Caco-2 (cell line): ENCODE measurements at regions not wholly inside any gene's neighbourhood (a gene's known extent, or its start where the extent isn't known, plus 50 kb on each side); places are given as distances from the start of the nearest gene placed in this dataset.

ENCODE experiments used
- BruUV-seq: library from RNA; stranded (reverse); fragments of 400-500 nt; replicated peaks from 2 replicates; lab custom pipeline; 2021; lab: Mats Ljungman, UMichigan
- CTCF ChIA-PET: fragments of 300-600 bp; sonication (Branson Sonifier 250); formaldehyde crosslinking; loops from one replicate; lab custom pipeline; 2022; ENCODE audit warnings: antibody characterized with exemption; lab: Charles Lee
- POLR2A ChIA-PET: fragments of 300-600 bp; sonication (Branson Sonifier 250); formaldehyde crosslinking; loops from one replicate; lab custom pipeline; 2022; ENCODE audit warnings: antibody characterized with exemption; lab: Charles Lee
- DNase-seq, 2 experiments: peaks; one replicate each; pipeline versions ENCODE4 v3.0.0 to v3.0.0-alpha.2; 2020 to 2022
- H3K27me3 ChIP-seq: replicated peaks from 2 replicates; pipeline ENCODE4 v1.6.0; 2011; ENCODE audit warnings: low read length; ENCODE audit not compliant: control insufficient read depth, insufficient read depth
- H3K36me3 ChIP-seq: 2 replicates; pipeline ENCODE4 v1.5.1; 2011; ENCODE audit warnings: low read length; ENCODE audit not compliant: control insufficient read depth, insufficient read depth
- H3K4me1 ChIP-seq: fragments of 250-450 bp; sonication (Bioruptor Pico); 2 replicates; pipeline ENCODE4 v1.5.1; 2020; ENCODE audit warnings: mild to moderate bottlenecking
- H3K4me3 ChIP-seq: 2 replicates; pipeline ENCODE4 v1.5.1; 2011; ENCODE audit warnings: low read depth, mild to moderate bottlenecking, control low read depth, low read length
- H3K9me3 ChIP-seq: fragments of 250-450 bp; sonication (Bioruptor Pico); 2 replicates; pipeline ENCODE4 v1.5.1; 2020; ENCODE audit warnings: mild to moderate bottlenecking, moderate library complexity
- H3K27ac Mint-ChIP-seq: one replicate; pipeline ENCODE4 v1.8.0; 2022; ENCODE audit warnings: mixed read lengths; ENCODE audit not compliant: unreplicated experiment
- H3K27me3 Mint-ChIP-seq: one replicate; pipeline ENCODE4 v1.8.0; 2022; ENCODE audit warnings: mixed read lengths; ENCODE audit not compliant: insufficient read depth, unreplicated experiment
- H3K36me3 Mint-ChIP-seq: one replicate; pipeline ENCODE4 v1.8.0; 2022; ENCODE audit warnings: mild to moderate bottlenecking, mixed read lengths; ENCODE audit not compliant: insufficient read depth, unreplicated experiment
- H3K4me1 Mint-ChIP-seq: one replicate; pipeline ENCODE4 v1.8.0; 2022; ENCODE audit warnings: low read depth, mixed read lengths; ENCODE audit not compliant: unreplicated experiment
- H3K4me3 Mint-ChIP-seq: one replicate; pipeline ENCODE4 v1.8.0; 2022; ENCODE audit warnings: mild to moderate bottlenecking, moderate library complexity, mixed read lengths; ENCODE audit not compliant: unreplicated experiment
- H3K9me3 Mint-ChIP-seq: one replicate; pipeline ENCODE4 v1.8.0; 2022; ENCODE audit warnings: mixed read lengths; ENCODE audit not compliant: unreplicated experiment
- CTCF ChIP-seq, 2 experiments: fragments of 200-600 bp in 1 of 2; IDR thresholded peaks; 1 replicate in 1 of 2; 2 replicates in 1 of 2; pipeline versions ENCODE4 v1.5.1 to v1.8.0; 2011 to 2022; ENCODE audit warnings: antibody characterized with exemption in 1 of 2, control low read depth in 1 of 2, inconsistent platforms in 1 of 2, low read depth in 1 of 2, low read length in 1 of 2, mild to moderate bottlenecking in 1 of 2, moderate library complexity in 1 of 2; ENCODE audit not compliant: insufficient read depth in 1 of 2, severe bottlenecking in 1 of 2, unreplicated experiment in 1 of 2
- intact Hi-C: fragments of 100-400 bp; cut with micrococcal nuclease; formaldehyde crosslinking; loops from one replicate; pipeline ENCODE4 v1.10.0; 2022; ENCODE audit not compliant: unreplicated experiment

GRCh38 chr6:113120224-113120581 lies 736.9 kb upstream of the MARCKS start:
- Mint-ChIP-seq H3K27ac (no peak overlapping the region), H3K27me3 (no peaks in the 10 kb centered on the region), H3K9me3 (peaks cover 22% of the 10 kb centered on the region), H3K4me1 (peaks cover 10% of the 10 kb centered on the region), H3K4me3 (no peak overlapping the region), H3K36me3 (no peaks in the 10 kb centered on the region)
- intact Hi-C loops: loop anchor here (5.0 kb wide), 1 partner anchor 737 kb away; the partner anchor contains the start of gene MARCKS
- no peak overlapping the region for H3K4me3 ChIP-seq
- ChIA-PET CTCF (no interaction called here), POLR2A (no interaction called here)
- no TSS peak for BruUV-seq
- H3K4me1 ChIP-seq: 0 out of 2 replicates have a peak, but pooled peaks cover 6% of the 10 kb centered on the region
- H3K36me3 ChIP-seq: no peaks in the 10 kb centered on the region
- H3K9me3 ChIP-seq: no peaks in the 10 kb centered on the region
- no peak for DNase-seq
- TF ChIP-seq CTCF (IDR thresholded peaks at IDR 0.05; ENCODE audit: insufficient read depth in 1 of 2, low read depth in 1 of 2, low read length in 1 of 2, severe bottlenecking in 1 of 2, unreplicated experiment in 1 of 2): no peak
- H3K27me3 ChIP-seq: no peaks in the 10 kb centered on the region

DNA sequence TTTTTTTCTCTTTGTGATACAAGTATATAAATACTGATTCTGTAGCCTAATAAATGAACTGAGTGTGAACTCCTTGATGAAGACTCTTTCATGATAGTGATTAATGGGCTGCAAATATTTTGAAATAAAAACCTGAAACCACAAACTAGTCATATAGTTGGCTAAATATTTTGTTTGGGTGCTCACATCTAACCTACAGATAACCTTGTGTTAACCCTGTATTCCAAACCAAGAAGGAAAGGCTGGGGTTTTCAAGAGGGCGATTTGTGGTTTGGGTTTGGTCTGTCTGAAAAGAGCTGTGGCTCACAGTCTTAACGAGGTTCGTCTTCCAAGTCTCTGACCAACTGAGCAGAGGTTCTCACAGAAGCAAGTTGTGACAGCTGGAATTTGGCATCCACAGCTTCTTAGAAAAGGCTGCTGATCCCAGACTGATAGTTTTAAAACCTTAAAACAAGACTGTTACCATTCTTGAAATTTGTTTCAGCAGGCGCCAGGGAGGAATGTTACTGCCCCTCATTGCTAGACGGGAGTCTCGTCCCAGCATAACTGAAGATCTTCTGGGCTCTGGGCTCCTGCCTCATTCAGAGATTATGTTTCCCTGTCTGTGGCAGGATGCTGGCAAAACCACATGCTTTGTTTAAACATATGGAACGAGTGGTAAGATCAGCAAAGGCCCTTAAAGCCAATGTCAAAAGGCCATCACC lies 736.4 kb upstream of the MARCKS start:
- Histone ChIP-seq H3K9me3 (no peaks in the 10 kb centered on the region), H3K27me3 (no peaks in the 10 kb centered on the region), H3K36me3 (no peaks in the 10 kb centered on the region), H3K4me1 (0 out of 2 replicates have a peak, but pooled peaks cover 6% of the 10 kb centered on the region), H3K4me3 (no peak overlapping the region)
- no peak overlapping the region for H3K27ac Mint-ChIP-seq
- CTCF ChIA-PET: no interaction called here
- no peak for TF ChIP-seq CTCF (IDR thresholded peaks at IDR 0.05; ENCODE audit: insufficient read depth in 1 of 2, low read depth in 1 of 2, low read length in 1 of 2, severe bottlenecking in 1 of 2, unreplicated experiment in 1 of 2)
- no peak overlapping the region for H3K4me3 Mint-ChIP-seq
- no peak for DNase-seq
- no peaks in the 10 kb centered on the region for H3K27me3 Mint-ChIP-seq
- H3K9me3 Mint-ChIP-seq: peaks cover 19% of the 10 kb centered on the region
- no peaks in the 10 kb centered on the region for H3K36me3 Mint-ChIP-seq
- POLR2A ChIA-PET: no interaction called here
- intact Hi-C loops: loop anchor here (5.0 kb wide), 1 partner anchor 737 kb away; the partner anchor contains the start of gene MARCKS
- no TSS peak for BruUV-seq
- peaks cover 10% of the 10 kb centered on the region for H3K4me1 Mint-ChIP-seq

GRCh38 chr6:113121571-113121970 lies 735.6 kb upstream of the MARCKS start:
- H3K9me3 ChIP-seq: no peaks in the 10 kb centered on the region
- H3K27me3 ChIP-seq: no peaks in the 10 kb centered on the region
- ChIA-PET CTCF (no interaction called here), POLR2A (no interaction called here)
- H3K36me3 ChIP-seq: no peaks in the 10 kb centered on the region
- H3K9me3 Mint-ChIP-seq: peaks cover 13% of the 10 kb centered on the region
- no peak for DNase-seq
- BruUV-seq: no TSS peak
- intact Hi-C loops: loop anchor here (5.0 kb wide), 1 partner anchor 736 kb away; the partner anchor contains the start of gene MARCKS
- no peak overlapping the region for H3K4me3 Mint-ChIP-seq
- H3K4me1 ChIP-seq: 0 out of 2 replicates have a peak, but pooled peaks cover 6% of the 10 kb centered on the region
- no peak for TF ChIP-seq CTCF (IDR thresholded peaks at IDR 0.05; ENCODE audit: insufficient read depth in 1 of 2, low read depth in 1 of 2, low read length in 1 of 2, severe bottlenecking in 1 of 2, unreplicated experiment in 1 of 2)
- no peak overlapping the region for H3K4me3 ChIP-seq
- H3K27me3 Mint-ChIP-seq: no peaks in the 10 kb centered on the region
- H3K27ac Mint-ChIP-seq: no peak overlapping the region
- H3K4me1 Mint-ChIP-seq: peaks cover 10% of the 10 kb centered on the region
- no peaks in the 10 kb centered on the region for H3K36me3 Mint-ChIP-seq
